Middle frontal gyrus (tissue), 1 donor: ENCODE measurements at regions not wholly inside any gene's neighbourhood (a gene's known extent, or its start where the extent isn't known, plus 50 kb on each side); places are given as distances from the start of the nearest gene placed in this dataset.

Experiments
- DNase-seq: peaks from one replicate; pipeline ENCODE4 v3.0.0-alpha.2; 2015; ENCODE audit warnings: low spot score; ENCODE audit errors: extremely low spot score

GRCh38 chr5:2251298-2251697 is 368.6 kb upstream of the IRX4 start:
- DNase-seq, result no peak

- DNase-seq, result no peak
These were observed 367.7 kb upstream of the IRX4 start for GRCh38 chr5:2250365-2250950.

- no peak for DNase-seq
These were observed 366.7 kb upstream of the IRX4 start for GRCh38 chr5:2249442-2249841.

GRCh38 chr5:2249026-2249425 is 366.3 kb upstream of the IRX4 start:
- DNase-seq, result no peak

- DNase-seq, result no peak
These were observed 359.8 kb upstream of the IRX4 start for GRCh38 chr5:2242539-2242938.

- DNase-seq, result no peak
These were observed 359.1 kb upstream of the IRX4 start for GRCh38 chr5:2241842-2242241.

GRCh38 chr5:2240118-2240904 is 357.6 kb upstream of the IRX4 start:
- no peak for DNase-seq

GRCh38 chr5:2239201-2239910 is 356.6 kb upstream of the IRX4 start:
- no peak for DNase-seq

- DNase-seq, result no peak
These were observed 356.0 kb upstream of the IRX4 start for GRCh38 chr5:2238732-2239131.

GRCh38 chr5:2227433-2227832 is 344.7 kb upstream of the IRX4 start:
- no peak for DNase-seq

GRCh38 chr5:2224689-2225088 is 342.0 kb upstream of the IRX4 start:
- DNase-seq, result no peak

- no peak for DNase-seq
These were observed 340.6 kb upstream of the IRX4 start for GRCh38 chr5:2223303-2223702.

- DNase-seq, result no peak
These were observed 339.7 kb upstream of the IRX4 start for GRCh38 chr5:2222246-2222992.

- DNase-seq, result no peak
These were observed 338.7 kb upstream of the IRX4 start for GRCh38 chr5:2221450-2221849.

GRCh38 chr5:2220741-2221140 is 338.0 kb upstream of the IRX4 start:
- no peak for DNase-seq

GRCh38 chr5:2219149-2219776 is 336.5 kb upstream of the IRX4 start:
- no peak for DNase-seq

- no peak for DNase-seq
These were observed 334.5 kb upstream of the IRX4 start for GRCh38 chr5:2217219-2217618.

GRCh38 chr5:2214910-2215590 is 332.3 kb upstream of the IRX4 start:
- DNase-seq, result no peak

GRCh38 chr5:2213121-2213730 is 330.5 kb upstream of the IRX4 start:
- DNase-seq, result no peak

GRCh38 chr5:2212481-2212880 is 329.8 kb upstream of the IRX4 start:
- DNase-seq, result no peak

GRCh38 chr5:2208239-2208544 is 325.5 kb upstream of the IRX4 start:
- DNase-seq, result no peak
